Posterior cingulate gyrus (tissue), 11 donors: ENCODE measurements at regions not wholly inside any gene's neighbourhood (a gene's known extent, or its start where the extent isn't known, plus 50 kb on each side); places are given as distances from the start of the nearest gene placed in this dataset.

Experiments
- DNase-seq, 10 donors: peaks; one replicate each; pipeline versions ENCODE4 v3.0.0 to v3.0.0-alpha.2; 2020 to 2021; ENCODE audit warnings: mixed read lengths in 3 of 10
- intact Hi-C: fragments of 100-400 bp; cut with DNase I; formaldehyde crosslinking; loops from one replicate; pipeline ENCODE4 v1.15.1; 2023

- DNase-seq: no peak
- intact Hi-C loops: no loop called here
Measured at GRCh38 chr5:142438573-142438972, 113.8 kb upstream of the SPRY4 start.

GRCh38 chr5:142437563-142437962, 112.7 kb upstream of the SPRY4 start:
- intact Hi-C loops: no loop called here
- DNase-seq: no peak

GRCh38 chr5:142435410-142436115, 110.7 kb upstream of the SPRY4 start:
- DNase-seq: no peak
- intact Hi-C loops: no loop called here

GRCh38 chr5:142434322-142434612, 109.4 kb upstream of the SPRY4 start:
- intact Hi-C loops: no loop called here

GRCh38 chr5:142433526-142434321, 108.9 kb upstream of the SPRY4 start:
- no peak for DNase-seq
- intact Hi-C loops: no loop called here

More at GRCh38 chr5:142434322-142434612, 109.4 kb upstream of the SPRY4 start:
- no peak for DNase-seq

GRCh38 chr5:142432961-142433360, 108.1 kb upstream of the SPRY4 start:
- DNase-seq: no peak
- intact Hi-C loops: no loop called here

GRCh38 chr5:142432369-142432863, 107.6 kb upstream of the SPRY4 start:
- intact Hi-C loops: no loop called here
- no peak for DNase-seq

- intact Hi-C loops: no loop called here
- DNase-seq: no peak
Measured at GRCh38 chr5:142428773-142429473, 104.1 kb upstream of the SPRY4 start.

- DNase-seq: no peak
- intact Hi-C loops: no loop called here
Measured at GRCh38 chr5:142428036-142428772, 103.4 kb upstream of the SPRY4 start.

GRCh38 chr5:142427529-142427928, 102.7 kb upstream of the SPRY4 start:
- intact Hi-C loops: no loop called here
- no peak for DNase-seq

- DNase-seq: no peak
- intact Hi-C loops: no loop called here
Measured at GRCh38 chr5:142427015-142427364, 102.2 kb upstream of the SPRY4 start.

- intact Hi-C loops: no loop called here
- DNase-seq: no peak
Measured at GRCh38 chr5:142426129-142427014, 101.6 kb upstream of the SPRY4 start.

- intact Hi-C loops: no loop called here
- DNase-seq: no peak
Measured at GRCh38 chr5:142425286-142426065, 100.7 kb upstream of the SPRY4 start.

- DNase-seq: no peak
- intact Hi-C loops: no loop called here
Measured at GRCh38 chr5:142422429-142422828, 97.6 kb upstream of the SPRY4 start.

- DNase-seq: no peak
- intact Hi-C loops: no loop called here
Measured at GRCh38 chr5:142421621-142422397, 97.0 kb upstream of the SPRY4 start.

- DNase-seq: no peak
Measured at GRCh38 chr5:142421228-142421617, 96.4 kb upstream of the SPRY4 start.

GRCh38 chr5:142420561-142421227, 95.9 kb upstream of the SPRY4 start:
- intact Hi-C loops: no loop called here
- DNase-seq: no peak

More at GRCh38 chr5:142421228-142421617, 96.4 kb upstream of the SPRY4 start:
- intact Hi-C loops: no loop called here

GRCh38 chr5:142412581-142412980, 87.8 kb upstream of the SPRY4 start:
- intact Hi-C loops: no loop called here
- DNase-seq: no peak
